MM.1S (cell line): ENCODE measurements at regions not wholly inside any gene's neighbourhood (a gene's known extent, or its start where the extent isn't known, plus 50 kb on each side); places are given as distances from the start of the nearest gene placed in this dataset.

ENCODE experiments used
- EZH2 ChIP-seq: fragments of 300-600 bp; sonication (generic); optimal IDR thresholded peaks from 2 replicates; pipeline ENCODE3; 2017; ENCODE audit warnings: low read depth, mild to moderate bottlenecking, antibody characterized with exemption, low read length, mixed read lengths
- TF ChIP-seq, protein P1 (sequence below): fragments of 300-600 bp; sonication (generic); IDR thresholded peaks from 2 replicates; pipeline ENCODE4 v1.5.1; 2016; ENCODE audit warnings: antibody characterized with exemption, low read length, mixed read lengths

DNA sequence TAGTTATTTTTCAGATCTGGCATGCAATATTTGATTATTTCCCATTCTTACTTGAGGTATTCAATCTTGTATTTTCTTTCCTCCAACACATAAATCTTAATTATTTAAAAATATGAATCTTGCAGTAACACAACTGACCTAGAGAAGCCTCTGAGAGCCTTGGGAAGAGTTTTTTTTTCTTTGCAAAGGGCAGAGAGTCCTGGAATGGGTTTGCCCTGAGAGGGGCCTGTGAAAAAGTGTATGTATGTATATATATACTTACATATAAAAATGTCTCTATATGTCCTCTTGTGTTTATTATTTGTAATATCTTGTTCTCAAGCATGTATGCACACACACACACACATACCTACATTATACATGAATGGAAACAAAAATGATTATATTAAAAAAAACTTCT lies 801.2 kb upstream of the SLITRK1 start:
- TF ChIP-seq, protein P1, sequence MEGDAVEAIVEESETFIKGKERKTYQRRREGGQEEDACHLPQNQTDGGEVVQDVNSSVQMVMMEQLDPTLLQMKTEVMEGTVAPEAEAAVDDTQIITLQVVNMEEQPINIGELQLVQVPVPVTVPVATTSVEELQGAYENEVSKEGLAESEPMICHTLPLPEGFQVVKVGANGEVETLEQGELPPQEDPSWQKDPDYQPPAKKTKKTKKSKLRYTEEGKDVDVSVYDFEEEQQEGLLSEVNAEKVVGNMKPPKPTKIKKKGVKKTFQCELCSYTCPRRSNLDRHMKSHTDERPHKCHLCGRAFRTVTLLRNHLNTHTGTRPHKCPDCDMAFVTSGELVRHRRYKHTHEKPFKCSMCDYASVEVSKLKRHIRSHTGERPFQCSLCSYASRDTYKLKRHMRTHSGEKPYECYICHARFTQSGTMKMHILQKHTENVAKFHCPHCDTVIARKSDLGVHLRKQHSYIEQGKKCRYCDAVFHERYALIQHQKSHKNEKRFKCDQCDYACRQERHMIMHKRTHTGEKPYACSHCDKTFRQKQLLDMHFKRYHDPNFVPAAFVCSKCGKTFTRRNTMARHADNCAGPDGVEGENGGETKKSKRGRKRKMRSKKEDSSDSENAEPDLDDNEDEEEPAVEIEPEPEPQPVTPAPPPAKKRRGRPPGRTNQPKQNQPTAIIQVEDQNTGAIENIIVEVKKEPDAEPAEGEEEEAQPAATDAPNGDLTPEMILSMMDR: no peak
- no peak for TF ChIP-seq EZH2
